Mesenchymal stem cell (in vitro differentiated cells and primary cell): ENCODE measurements at regions not wholly inside any gene's neighbourhood (a gene's known extent, or its start where the extent isn't known, plus 50 kb on each side); places are given as distances from the start of the nearest gene placed in this dataset.

ENCODE experiments used
- DNase-seq: peaks from one replicate; pipeline ENCODE4 v3.0.0-alpha.2; 2013
- H2AFZ ChIP-seq: one replicate; pipeline ENCODE4 v1.6.1; 2013; ENCODE audit warnings: low read depth, mild to moderate bottlenecking, control low read depth, inconsistent platforms, low read length, moderate library complexity
- H2AK5ac ChIP-seq: 2 replicates; pipeline ENCODE4 v1.6.1; 2013; ENCODE audit warnings: low read length, moderate library complexity, mild to moderate bottlenecking, inconsistent platforms; ENCODE audit not compliant: severe bottlenecking
- H2BK120ac ChIP-seq: one replicate; pipeline ENCODE4 v1.6.1; 2013; ENCODE audit warnings: low read depth, mild to moderate bottlenecking, inconsistent platforms, low read length, moderate library complexity
- H2BK12ac ChIP-seq, 2 experiments: one replicate each; pipeline ENCODE4 v1.6.1; 2013; ENCODE audit warnings: inconsistent platforms in 2 of 2, low read length in 2 of 2, mild to moderate bottlenecking in 2 of 2, moderate library complexity in 2 of 2, control low read depth in 1 of 2
- H2BK15ac ChIP-seq: one replicate; pipeline ENCODE4 v1.6.1; 2013; ENCODE audit warnings: mild to moderate bottlenecking, low read depth, inconsistent platforms; ENCODE audit not compliant: poor library complexity, severe bottlenecking
- H2BK5ac ChIP-seq: 2 replicates; pipeline ENCODE4 v1.6.1; 2013; ENCODE audit warnings: low read depth, mild to moderate bottlenecking, low read length, control low read depth, inconsistent platforms; ENCODE audit not compliant: poor library complexity, severe bottlenecking
- H3K14ac ChIP-seq, 2 experiments: one replicate each; pipeline ENCODE4 v1.6.1; 2013; ENCODE audit warnings: inconsistent platforms in 2 of 2, low read length in 2 of 2, control low read depth in 1 of 2, mild to moderate bottlenecking in 1 of 2, moderate library complexity in 1 of 2
- H3K18ac ChIP-seq, 2 experiments: one replicate each; pipeline ENCODE4 v1.6.1; 2013; ENCODE audit warnings: inconsistent platforms in 2 of 2, low read length in 2 of 2, control low read depth in 1 of 2, low read depth in 1 of 2, mild to moderate bottlenecking in 1 of 2
- H3K23ac ChIP-seq, 2 experiments: one replicate each; pipeline ENCODE4 v1.6.1; 2013; ENCODE audit warnings: inconsistent platforms in 2 of 2, low read length in 2 of 2, mild to moderate bottlenecking in 2 of 2, moderate library complexity in 2 of 2, control low read depth in 1 of 2
- H3K27ac ChIP-seq: 2 replicates; pipeline ENCODE4 v1.5.1; 2013; ENCODE audit warnings: mild to moderate bottlenecking, moderate library complexity, low read length, control low read depth, inconsistent platforms; ENCODE audit not compliant: poor library complexity, severe bottlenecking
- H3K27me3 ChIP-seq, 2 experiments: 2 replicates each; pipeline versions ENCODE4 v1.6.1 to v1.7.0; 2013; ENCODE audit warnings: low read length in 2 of 2, mild to moderate bottlenecking in 2 of 2, moderate library complexity in 2 of 2, control low read depth in 1 of 2, inconsistent platforms in 1 of 2; ENCODE audit not compliant: control insufficient read depth in 1 of 2, insufficient read depth in 1 of 2
- H3K36me3 ChIP-seq, 2 experiments: 2 replicates each; pipeline versions ENCODE4 v1.6.1 to v1.7.0; 2013; ENCODE audit warnings: low read length in 2 of 2, control low read depth in 1 of 2, inconsistent platforms in 1 of 2, low read depth in 1 of 2, mild to moderate bottlenecking in 1 of 2; ENCODE audit not compliant: insufficient read depth in 2 of 2, control insufficient read depth in 1 of 2
- H3K4ac ChIP-seq, 2 experiments: one replicate each; pipeline ENCODE4 v1.6.1; 2013; ENCODE audit warnings: inconsistent platforms in 2 of 2, low read length in 2 of 2, mild to moderate bottlenecking in 2 of 2, moderate library complexity in 2 of 2, control low read depth in 1 of 2, low read depth in 1 of 2
- H3K4me1 ChIP-seq: 2 replicates; pipeline ENCODE4 v1.6.1; 2013; ENCODE audit warnings: low read depth, low read length, control low read depth; ENCODE audit not compliant: control insufficient read depth, insufficient read depth
- H3K4me2 ChIP-seq: 2 replicates; pipeline ENCODE4 v1.6.1; 2013; ENCODE audit warnings: low read length, mild to moderate bottlenecking, inconsistent platforms; ENCODE audit not compliant: poor library complexity, severe bottlenecking
- H3K4me3 ChIP-seq, 2 experiments: 2 replicates each; pipeline versions ENCODE4 v1.5.1 to v1.7.0; 2013; ENCODE audit warnings: low read length in 2 of 2, mild to moderate bottlenecking in 2 of 2, control low read depth in 1 of 2, low read depth in 1 of 2; ENCODE audit not compliant: insufficient read depth in 1 of 2
- H3K79me1 ChIP-seq: replicated peaks from 2 replicates; pipeline ENCODE4 v1.6.1; 2013; ENCODE audit warnings: mild to moderate bottlenecking, control low read depth, low read length, inconsistent platforms; ENCODE audit not compliant: poor library complexity, severe bottlenecking
- H3K9ac ChIP-seq: 2 replicates; pipeline ENCODE4 v1.7.0; 2013; ENCODE audit warnings: mild to moderate bottlenecking, low read length, moderate library complexity
- H3K9me3 ChIP-seq: 2 replicates; pipeline ENCODE4 v1.7.0; 2013; ENCODE audit warnings: mild to moderate bottlenecking, low read length; ENCODE audit not compliant: control insufficient read depth
- H4K8ac ChIP-seq: one replicate; pipeline ENCODE4 v1.6.1; 2013; ENCODE audit warnings: inconsistent platforms, mild to moderate bottlenecking, low read length, moderate library complexity
- H4K91ac ChIP-seq: one replicate; pipeline ENCODE4 v1.6.1; 2013; ENCODE audit warnings: mild to moderate bottlenecking, low read length, inconsistent platforms
- WGBS: methylation state at CpG from one replicate; pipeline ENCODE4 v1.1.7; 2013; ENCODE audit warnings: mixed read lengths; 5-methylcytosine and 5-hydroxymethylcytosine counted together

- Histone ChIP-seq H3K9ac (no peak overlapping the region), H3K18ac (no peak overlapping the region), H3K4me2 (no peak overlapping the region), H3K27me3 (no peaks in the 10 kb centered on the region), H3K36me3 (no peaks in the 10 kb centered on the region), H3K27ac (no peak overlapping the region), H3K23ac (no peak overlapping the region), H2AFZ (no peak overlapping the region), H3K9me3 (peaks cover 15% of the 10 kb centered on the region), H2AK5ac (no peak overlapping the region), H3K79me1 (no peaks in the 10 kb centered on the region), H2BK12ac (no peak overlapping the region), H4K8ac (no peak overlapping the region), H3K4me1 (no peaks in the 10 kb centered on the region), H3K14ac (no peak overlapping the region), H2BK15ac (no peak overlapping the region), H4K91ac (no peak overlapping the region), H2BK5ac (no peak overlapping the region), H3K4me3 (no peak overlapping the region), H2BK120ac (no peak overlapping the region), H3K4ac (no peak overlapping the region)
- DNase-seq: no peak
- no CpG with 5 or more reads among the region's 1 CpG for WGBS
Measured at GRCh38 chr2:22554453-22554852, 830.5 kb upstream of the KLHL29 start.

GRCh38 chr2:22557406-22557805, 827.6 kb upstream of the KLHL29 start:
- Histone ChIP-seq H2AFZ (no peak overlapping the region), H4K8ac (no peak overlapping the region)
- 22% methylated on average over 1 of the region's 2 CpGs for WGBS

GRCh38 chr2:22560021-22560420, 825.0 kb upstream of the KLHL29 start:
- 74% methylated on average over 4 of the region's 5 CpGs for WGBS
- Histone ChIP-seq H3K27ac (no peak overlapping the region), H3K4ac (no peak overlapping the region), H3K23ac (no peak overlapping the region), H4K8ac (no peak overlapping the region), H3K4me2 (no peak overlapping the region), H2BK5ac (no peak overlapping the region), H3K14ac (no peak overlapping the region), H2BK120ac (no peak overlapping the region), H3K9ac (no peak overlapping the region), H3K36me3 (no peaks in the 10 kb centered on the region), H3K4me3 (no peak overlapping the region), H3K4me1 (no peaks in the 10 kb centered on the region), H2BK15ac (no peak overlapping the region), H3K9me3 (peaks cover 4% of the 10 kb centered on the region), H4K91ac (no peak overlapping the region), H3K79me1 (no peaks in the 10 kb centered on the region), H2AFZ (no peak overlapping the region), H3K18ac (no peak overlapping the region), H2AK5ac (no peak overlapping the region), H3K27me3 (no peaks in the 10 kb centered on the region), H2BK12ac (no peak overlapping the region)
- no peak for DNase-seq

More at GRCh38 chr2:22557406-22557805, 827.6 kb upstream of the KLHL29 start:
- no peak for DNase-seq
- Histone ChIP-seq H3K4ac (no peak overlapping the region), H2BK15ac (no peak overlapping the region), H2BK12ac (no peak overlapping the region), H3K79me1 (no peaks in the 10 kb centered on the region), H3K23ac (no peak overlapping the region), H2BK120ac (no peak overlapping the region), H2BK5ac (no peak overlapping the region), H3K4me2 (no peak overlapping the region), H3K9me3 (peaks cover 3% of the 10 kb centered on the region), H3K14ac (no peak overlapping the region), H2AK5ac (no peak overlapping the region), H3K27me3 (no peaks in the 10 kb centered on the region), H3K27ac (no peak overlapping the region), H3K9ac (no peak overlapping the region), H4K91ac (no peak overlapping the region), H3K4me3 (no peak overlapping the region), H3K4me1 (no peaks in the 10 kb centered on the region), H3K18ac (no peak overlapping the region), H3K36me3 (no peaks in the 10 kb centered on the region)

GRCh38 chr2:22579341-22579740, 805.6 kb upstream of the KLHL29 start:
- Histone ChIP-seq H2BK120ac (no peak overlapping the region), H3K4me3 (no peak overlapping the region), H3K36me3 (no peaks in the 10 kb centered on the region), H4K91ac (no peak overlapping the region), H3K18ac (no peak overlapping the region), H2AK5ac (no peak overlapping the region), H3K9ac (no peak overlapping the region), H3K27me3 (no peaks in the 10 kb centered on the region), H2BK5ac (no peak overlapping the region), H3K4me2 (no peak overlapping the region), H3K14ac (no peak overlapping the region), H4K8ac (no peak overlapping the region), H3K4ac (no peak overlapping the region), H3K27ac (no peak overlapping the region), H3K4me1 (no peaks in the 10 kb centered on the region), H3K79me1 (no peaks in the 10 kb centered on the region), H2BK15ac (no peak overlapping the region), H2BK12ac (no peak overlapping the region), H2AFZ (no peak overlapping the region), H3K23ac (no peak overlapping the region), H3K9me3 (peaks cover 24% of the 10 kb centered on the region)
- no CpG with 5 or more reads among the region's 3 CpGs for WGBS
- DNase-seq: no peak
